Fibroblast of the conjunctiva (primary cell): ENCODE measurements at regions not wholly inside any gene's neighbourhood (a gene's known extent, or its start where the extent isn't known, plus 50 kb on each side); places are given as distances from the start of the nearest gene placed in this dataset.
"Not testable (repeated sequence)": the region's sequence is repeated elsewhere in the genome, so short reads cannot be mapped to it uniquely, and the experiment has no call there.

Experiments used
- DNase-seq: peaks from one replicate; pipeline ENCODE4 v3.0.0-alpha.2; 2010; ENCODE audit warnings: low read depth

DNA sequence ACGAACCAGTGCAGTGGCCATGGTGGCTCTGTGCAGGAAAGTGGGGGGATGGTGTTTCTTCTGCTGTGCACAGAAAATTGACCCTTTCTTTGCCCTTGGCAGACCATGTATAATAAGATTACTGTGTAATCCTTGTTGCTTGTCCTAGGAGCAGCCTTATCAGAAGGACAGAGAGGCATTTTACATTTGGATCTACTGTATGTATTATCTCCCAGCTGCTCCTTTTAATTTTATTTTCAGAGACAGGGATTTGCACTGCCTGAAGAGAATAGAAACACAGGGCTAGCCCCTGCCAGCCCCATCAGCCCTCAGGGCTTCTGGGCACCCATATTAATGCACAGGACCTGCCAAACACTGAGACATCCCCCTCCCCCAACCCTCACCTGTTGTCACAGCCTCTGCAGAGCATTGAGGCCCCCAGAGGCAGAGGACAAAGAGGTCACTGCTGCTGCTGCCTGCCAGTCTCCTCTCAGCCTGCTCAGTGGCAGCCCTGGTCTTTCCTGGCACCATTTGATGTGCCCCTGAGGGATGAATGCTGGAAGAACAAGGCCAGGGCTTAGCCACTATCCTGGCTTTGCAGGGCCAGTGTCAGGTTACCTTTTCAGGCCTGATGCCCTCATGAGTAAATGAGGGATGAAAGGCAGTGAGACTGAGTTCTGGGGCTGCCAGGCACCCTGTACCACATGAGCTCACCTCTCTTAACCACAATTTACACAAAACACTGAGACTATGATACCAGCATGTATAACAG lies 533.4 kb downstream of the NTRK3 start:
- DNase-seq = no peak

GRCh38 chr15:87720235-87720634 lies 536.3 kb downstream of the NTRK3 start:
- no peak for DNase-seq

DNA sequence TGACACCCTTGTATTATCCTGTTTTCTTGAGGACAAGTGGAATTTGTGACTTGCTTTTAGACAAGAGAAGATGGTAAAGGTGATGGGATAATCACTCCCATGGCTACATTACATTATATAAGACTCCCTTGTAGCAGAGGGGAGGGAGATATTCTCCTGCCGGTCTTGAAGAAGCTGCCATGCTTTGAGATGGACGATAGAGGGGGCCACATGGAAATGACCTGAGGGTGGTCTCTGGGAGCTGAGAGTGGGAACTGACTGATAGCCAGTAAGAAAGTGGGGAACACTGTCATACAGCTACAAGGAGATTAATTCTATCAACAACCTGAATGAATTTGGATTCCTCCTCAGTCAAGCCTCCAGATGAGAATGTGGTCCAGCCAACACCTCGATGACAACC lies 540.1 kb downstream of the NTRK3 start:
- DNase-seq = no peak

DNA sequence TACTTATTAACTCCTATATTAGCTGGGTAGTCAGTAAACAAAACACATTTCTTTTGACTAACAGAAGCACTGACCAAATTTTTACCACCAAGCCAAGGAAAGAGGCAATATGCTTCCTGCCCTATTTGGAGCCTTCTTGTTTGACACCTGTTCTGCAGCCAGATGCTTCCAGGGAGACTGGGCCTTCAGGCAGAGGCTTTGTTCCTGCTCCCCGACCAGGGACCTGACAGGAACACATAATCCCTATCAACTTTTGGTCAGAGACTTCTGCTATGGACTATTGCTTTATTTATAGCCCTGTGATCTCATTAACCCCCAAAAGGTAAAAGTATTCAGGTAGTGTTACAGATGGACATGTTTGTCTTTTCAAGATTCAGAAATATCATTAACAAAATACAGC lies 541.3 kb downstream of the NTRK3 start:
- no peak for DNase-seq

GRCh38 chr15:87713475-87713879 lies 543.1 kb downstream of the NTRK3 start:
- DNase-seq = no peak

DNA sequence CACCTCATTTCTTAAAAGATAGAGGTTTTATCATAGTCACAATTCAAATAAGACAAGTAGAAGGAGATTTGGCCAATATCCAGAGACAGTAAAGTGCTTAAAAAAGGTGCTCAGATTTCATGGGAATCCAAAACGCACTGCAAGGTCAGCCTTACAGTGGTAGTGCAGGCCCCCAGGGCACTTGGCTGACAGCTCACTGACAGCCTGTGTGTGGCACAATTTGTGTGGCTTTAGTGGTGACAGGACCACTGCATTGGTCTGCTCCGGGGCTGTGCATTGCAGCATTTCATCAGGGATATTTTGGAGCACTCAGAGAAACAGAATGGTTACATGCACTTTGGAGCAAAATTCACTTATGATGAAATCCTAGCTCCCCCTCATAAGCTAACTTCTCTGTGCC lies 544.3 kb downstream of the NTRK3 start:
- DNase-seq = no peak

GRCh38 chr15:87711026-87711425 lies 545.5 kb downstream of the NTRK3 start:
- DNase-seq = no peak

DNA sequence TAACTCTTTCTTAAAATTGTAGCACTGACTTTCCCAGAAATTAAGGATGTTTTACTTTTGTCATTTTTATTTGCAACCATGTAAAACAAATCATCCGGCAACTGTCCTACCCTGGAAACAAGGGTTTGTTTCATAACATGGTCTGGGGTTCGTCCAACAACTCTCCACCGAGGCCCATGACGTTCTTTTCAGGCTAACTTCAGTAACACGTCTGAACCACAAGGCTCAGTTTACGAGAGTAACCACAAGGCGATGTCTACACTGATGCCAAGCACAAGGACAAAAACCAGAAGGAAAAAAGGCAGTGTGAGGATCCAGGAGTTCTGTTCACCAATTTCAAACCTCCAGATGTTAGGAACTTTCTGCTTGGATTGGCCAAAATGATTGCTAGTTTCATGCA lies 546.1 kb downstream of the NTRK3 start:
- DNase-seq = no peak

GRCh38 chr15:87707566-87708130 lies 548.9 kb downstream of the NTRK3 start:
- DNase-seq = no peak

GRCh38 chr15:87707071-87707470 lies 549.5 kb downstream of the NTRK3 start:
- DNase-seq = no peak

DNA sequence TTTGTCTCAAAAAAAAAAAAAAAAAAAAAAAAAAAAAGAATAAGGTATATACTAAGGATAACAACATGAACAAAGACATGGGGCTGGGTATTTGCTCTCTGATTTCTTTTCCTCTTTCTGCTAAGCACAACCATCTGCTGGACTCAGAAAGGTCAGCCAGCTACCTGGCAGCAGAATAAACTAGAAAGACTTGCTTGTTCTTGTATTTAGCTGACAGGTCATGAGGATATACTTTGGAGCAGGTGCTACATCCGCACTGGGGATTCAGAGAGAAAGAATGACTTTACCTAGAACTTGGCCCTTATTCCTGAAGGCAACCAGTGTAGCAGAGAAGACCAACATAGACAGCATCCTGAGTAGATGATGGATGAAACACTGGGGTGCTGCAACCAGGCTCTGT lies 550.5 kb downstream of the NTRK3 start:
- no peak for DNase-seq

DNA sequence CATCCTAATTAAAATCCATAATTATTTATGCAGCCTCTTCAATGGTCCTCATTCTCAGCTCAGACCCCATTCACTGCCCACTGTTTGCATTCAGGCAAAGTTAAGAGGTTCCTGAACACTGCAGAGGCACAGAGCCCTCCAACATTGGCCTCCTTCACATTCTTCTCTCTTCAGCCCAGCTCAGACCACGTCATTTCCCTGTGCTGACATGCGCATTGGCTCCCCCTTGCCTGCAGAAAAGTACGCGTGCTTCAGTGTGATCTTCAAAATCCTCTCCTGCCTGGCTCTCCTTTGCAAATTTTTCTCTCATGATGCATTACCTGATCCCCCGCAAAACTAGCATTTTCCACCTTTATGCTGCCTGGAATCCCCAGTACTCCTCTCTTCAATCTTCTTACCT lies 552.3 kb downstream of the NTRK3 start:
- no peak for DNase-seq

DNA sequence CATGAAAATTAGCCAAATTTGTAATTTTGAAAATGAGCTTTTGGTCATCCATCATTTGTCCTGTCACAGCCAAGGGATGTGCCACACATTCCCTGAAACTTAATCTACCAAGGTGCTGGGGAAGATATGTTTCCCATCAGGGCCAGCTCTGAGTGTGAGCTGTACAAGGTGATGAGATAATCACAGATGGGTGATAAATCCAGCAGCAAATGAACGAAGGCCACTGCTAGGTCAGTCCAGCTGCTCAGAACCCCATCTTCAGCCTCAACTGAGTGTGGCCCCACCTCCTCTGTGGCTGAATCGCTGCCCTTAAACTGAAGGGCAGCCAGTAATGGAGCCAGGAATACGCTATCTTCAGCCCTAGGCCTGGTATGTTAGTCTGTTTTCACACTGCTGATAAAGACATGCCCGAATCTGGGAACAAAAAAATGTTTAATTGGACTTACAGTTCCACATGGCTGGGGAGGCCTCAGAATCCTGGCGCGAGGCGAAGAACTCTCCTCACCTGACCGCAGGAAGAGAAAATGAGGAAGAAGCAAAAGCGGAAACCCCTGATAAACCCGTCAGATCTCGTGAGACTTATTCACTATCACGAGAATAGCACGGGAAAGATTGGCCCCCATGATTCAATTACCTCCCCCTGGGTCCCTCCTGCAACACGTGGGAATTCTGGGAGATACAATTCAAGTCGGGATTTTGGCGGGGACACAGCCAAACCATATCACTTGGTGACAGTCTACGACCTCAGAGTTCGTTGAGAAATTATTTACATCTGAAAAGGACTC lies 553.0 kb downstream of the NTRK3 start:
- DNase-seq = no peak

- no peak for DNase-seq
Measured at GRCh38 chr15:87702270-87702669, 554.3 kb downstream of the NTRK3 start.

DNA sequence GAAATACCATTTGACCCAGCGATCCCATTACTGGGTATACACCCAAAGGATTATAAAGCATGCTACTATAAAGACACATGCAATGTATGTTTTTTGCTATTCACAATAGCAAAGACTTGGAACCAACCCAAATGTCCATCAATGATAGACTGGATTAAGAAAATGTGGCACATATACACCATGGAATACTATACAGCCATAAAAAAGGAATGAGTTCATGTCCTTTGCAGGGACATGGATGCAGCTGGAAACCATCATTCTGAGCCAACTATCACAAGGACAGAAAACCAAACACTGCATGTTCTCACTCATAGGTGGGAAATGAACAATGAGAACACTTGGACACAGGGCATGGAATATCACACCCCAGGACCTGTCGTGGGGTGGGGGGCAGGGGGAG lies 558.1 kb downstream of the NTRK3 start:
- DNase-seq = not testable (repeated sequence)

- DNase-seq = no peak
Measured at GRCh38 chr15:87689716-87690115, 566.8 kb downstream of the NTRK3 start.

DNA sequence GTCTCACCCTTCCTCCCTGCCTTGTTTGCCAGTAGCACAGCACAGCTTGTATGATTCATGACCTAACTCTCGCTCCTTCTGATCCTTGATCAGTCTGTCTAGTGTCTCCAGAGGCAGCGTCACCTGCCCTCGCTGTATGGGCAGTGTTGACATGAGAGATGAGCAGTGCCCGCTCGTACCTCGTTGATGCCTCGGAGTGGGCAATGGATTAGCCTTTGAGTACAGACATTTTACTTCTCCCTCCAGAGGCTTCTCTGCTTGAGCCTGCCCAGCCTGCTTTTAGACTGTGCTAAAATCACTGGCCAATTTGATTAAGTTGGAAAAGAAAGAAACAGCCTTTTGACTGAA lies 569.0 kb downstream of the NTRK3 start:
- no peak for DNase-seq

DNA sequence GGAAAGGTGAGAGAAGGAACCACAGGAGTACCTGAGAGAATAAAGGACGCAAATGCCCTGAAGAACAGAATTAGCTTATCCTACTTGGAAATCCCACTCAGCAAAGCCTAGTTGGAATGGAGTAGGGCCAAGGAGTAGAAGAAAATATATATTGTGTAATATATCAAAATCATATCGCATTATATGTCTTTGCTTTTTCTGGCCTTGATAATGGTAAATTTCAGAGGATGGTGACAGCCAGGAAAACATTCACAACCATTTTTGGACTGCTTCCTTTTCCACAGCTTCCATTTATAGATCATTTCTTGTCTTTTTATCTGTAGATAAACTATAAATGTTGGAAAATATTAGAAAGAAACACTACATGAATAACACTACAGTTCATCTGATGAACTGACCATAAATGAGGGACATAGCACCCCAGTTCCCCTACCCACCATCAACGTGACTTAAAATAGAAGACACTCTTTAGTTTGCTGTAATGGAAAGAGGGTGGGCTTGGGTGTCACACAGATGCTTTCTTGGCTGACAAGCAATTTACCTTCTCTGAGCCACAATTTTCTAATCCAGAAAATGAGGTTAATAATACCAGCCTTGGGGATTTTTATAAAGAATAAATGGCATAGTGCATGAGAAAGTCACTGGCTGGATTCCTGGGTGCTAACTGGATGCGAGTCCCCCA lies 569.6 kb downstream of the NTRK3 start:
- DNase-seq = no peak

GRCh38 chr15:87686339-87686738 lies 570.2 kb downstream of the NTRK3 start:
- no peak for DNase-seq

DNA sequence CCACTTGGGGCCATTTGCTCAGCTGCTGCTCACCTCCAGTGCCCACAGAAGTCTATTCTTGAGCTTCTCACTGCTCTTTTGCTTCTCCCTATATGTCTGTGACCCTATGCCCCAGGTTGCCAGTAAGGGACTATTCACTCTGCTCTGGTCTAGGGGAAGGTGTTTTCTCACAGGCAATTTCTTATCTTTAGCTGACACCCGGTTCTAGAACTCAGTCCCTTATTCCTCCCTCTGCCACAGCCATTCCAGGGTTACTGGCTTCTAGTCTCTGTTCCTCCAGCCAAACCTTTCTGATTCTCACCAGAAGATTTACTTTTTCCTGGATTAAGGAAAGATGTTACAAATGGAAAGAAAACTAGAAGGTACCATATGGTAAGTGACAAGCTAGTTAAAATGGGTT lies 574.0 kb downstream of the NTRK3 start:
- DNase-seq = no peak

DNA sequence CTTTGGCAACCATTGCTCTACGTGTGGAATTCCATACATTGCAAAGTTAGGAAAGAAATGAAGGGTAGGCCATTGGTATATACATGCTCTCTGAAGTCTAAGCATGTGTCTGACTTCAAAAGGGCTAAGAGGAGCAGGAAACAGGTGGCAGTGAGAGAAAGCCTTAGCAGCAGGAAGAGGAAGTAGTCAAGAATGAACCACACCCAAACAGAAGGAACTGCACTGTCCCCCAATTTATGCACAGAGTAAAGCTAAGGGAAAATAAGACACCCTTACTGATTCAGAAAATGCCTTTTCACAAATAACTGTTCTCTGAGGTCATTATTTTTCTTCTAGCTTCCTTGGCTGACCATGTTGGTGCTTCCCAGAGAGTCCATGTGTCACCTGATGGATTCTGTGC lies 575.4 kb downstream of the NTRK3 start:
- no peak for DNase-seq

- DNase-seq = no peak
Measured at GRCh38 chr15:87680208-87680607, 576.3 kb downstream of the NTRK3 start.

DNA sequence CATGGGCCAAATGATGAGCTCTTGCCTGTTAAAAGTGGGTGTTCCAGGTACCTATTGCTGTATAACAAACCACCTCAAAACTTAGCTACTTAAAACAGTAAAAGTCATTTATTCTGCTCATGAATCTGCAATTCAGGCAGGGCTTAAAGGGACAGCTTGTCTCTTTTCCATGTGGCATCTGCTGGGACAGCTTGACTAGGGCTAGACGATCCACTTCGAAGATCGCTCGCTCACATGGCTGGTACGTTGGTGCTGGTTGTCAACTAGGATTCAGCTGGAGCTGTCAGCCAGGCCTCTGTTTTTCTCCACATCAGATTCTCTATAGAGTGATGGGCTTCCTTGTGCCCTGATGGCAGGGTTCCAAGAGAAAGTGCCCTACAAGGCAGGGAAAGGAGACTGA lies 581.3 kb downstream of the NTRK3 start:
- no peak for DNase-seq
